H1 (cell line): ENCODE measurements at regions not wholly inside any gene's neighbourhood (a gene's known extent, or its start where the extent isn't known, plus 50 kb on each side); places are given as distances from the start of the nearest gene placed in this dataset.

Experiments used
- EZH2 ChIP-seq: fragments of 200-600 bp; sonication (generic); IDR thresholded peaks from 2 replicates; pipeline ENCODE4 v1.7.1; 2012; ENCODE audit warnings: low read depth, mild to moderate bottlenecking, moderate library complexity, low read length, inconsistent platforms; ENCODE audit not compliant: severe bottlenecking
- GTF2F1 ChIP-seq: IDR thresholded peaks from 2 replicates; pipeline ENCODE4 v1.6.1; 2012; ENCODE audit warnings: low read depth, low read length, improper control_type of control experiment, borderline replicate concordance
- TAF1 ChIP-seq: IDR thresholded peaks from 2 replicates; pipeline ENCODE4 v1.6.1; 2011; ENCODE audit warnings: mild to moderate bottlenecking, low read depth, low read length

DNA sequence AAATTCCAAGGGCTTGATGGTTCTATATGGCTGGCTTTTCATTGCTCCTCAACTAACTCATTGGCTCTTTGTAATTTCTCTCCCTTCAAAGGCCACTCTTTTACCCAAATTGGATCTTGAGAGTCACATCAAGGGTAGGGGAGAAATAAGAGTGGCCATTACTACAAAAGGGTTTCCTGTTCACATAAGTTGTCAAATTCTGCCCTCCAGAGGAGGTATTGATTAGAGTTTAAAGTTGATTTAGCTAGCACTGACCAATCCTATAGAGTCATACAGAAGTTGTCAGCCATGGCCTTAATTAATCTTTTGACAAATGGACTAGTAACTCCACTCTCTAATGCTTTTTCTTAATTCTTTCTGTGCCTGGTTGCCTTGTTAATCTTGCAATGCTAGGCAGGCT, 336.0 kb downstream of the RPS4Y2 start:
- no peak for TF ChIP-seq EZH2
- TF ChIP-seq GTF2F1: no peak
- TF ChIP-seq TAF1: no peak
